Peyer's patch (tissue), 4 donors: ENCODE measurements at regions not wholly inside any gene's neighbourhood (a gene's known extent, or its start where the extent isn't known, plus 50 kb on each side); places are given as distances from the start of the nearest gene placed in this dataset.

Source experiments
- POLR2A ChIP-seq, 2 donors: fragments of 450-650 bp; IDR thresholded peaks; one replicate each; pipeline ENCODE4 v1.5.1; 2017; ENCODE audit warnings: antibody characterized with exemption in 2 of 2, mild to moderate bottlenecking in 2 of 2, moderate library complexity in 2 of 2
- TF ChIP-seq, protein P1 (sequence below), 6 experiments: fragments of 450-650 bp in 4 of 6; fragments of 200-600 bp in 2 of 6; sonication (generic) in 1 of 6; IDR thresholded peaks; one replicate each; pipeline ENCODE4 v1.5.1; 2017 to 2019; ENCODE audit warnings: antibody characterized with exemption in 6 of 6, mild to moderate bottlenecking in 3 of 6, moderate library complexity in 1 of 6

DNA sequence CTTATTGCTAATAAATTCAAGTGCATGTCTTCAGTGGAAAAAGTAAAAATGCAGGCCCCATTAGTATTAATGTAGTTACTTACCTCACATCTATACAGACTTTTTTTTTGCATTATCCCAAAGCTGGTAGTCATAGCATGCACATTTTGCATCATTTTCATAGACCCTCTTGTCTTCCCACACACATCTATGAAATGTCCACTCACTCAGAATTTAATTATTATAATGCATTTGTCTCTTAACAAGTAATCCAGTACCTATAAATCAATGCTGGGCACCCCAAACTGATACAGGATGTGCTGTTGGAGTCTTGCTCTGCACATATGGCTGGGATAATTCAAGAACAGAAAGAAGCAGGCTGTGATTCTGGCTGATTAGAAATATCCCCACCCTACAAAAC is 370.4 kb upstream of the FAT3 start:
- TF ChIP-seq, protein P1, sequence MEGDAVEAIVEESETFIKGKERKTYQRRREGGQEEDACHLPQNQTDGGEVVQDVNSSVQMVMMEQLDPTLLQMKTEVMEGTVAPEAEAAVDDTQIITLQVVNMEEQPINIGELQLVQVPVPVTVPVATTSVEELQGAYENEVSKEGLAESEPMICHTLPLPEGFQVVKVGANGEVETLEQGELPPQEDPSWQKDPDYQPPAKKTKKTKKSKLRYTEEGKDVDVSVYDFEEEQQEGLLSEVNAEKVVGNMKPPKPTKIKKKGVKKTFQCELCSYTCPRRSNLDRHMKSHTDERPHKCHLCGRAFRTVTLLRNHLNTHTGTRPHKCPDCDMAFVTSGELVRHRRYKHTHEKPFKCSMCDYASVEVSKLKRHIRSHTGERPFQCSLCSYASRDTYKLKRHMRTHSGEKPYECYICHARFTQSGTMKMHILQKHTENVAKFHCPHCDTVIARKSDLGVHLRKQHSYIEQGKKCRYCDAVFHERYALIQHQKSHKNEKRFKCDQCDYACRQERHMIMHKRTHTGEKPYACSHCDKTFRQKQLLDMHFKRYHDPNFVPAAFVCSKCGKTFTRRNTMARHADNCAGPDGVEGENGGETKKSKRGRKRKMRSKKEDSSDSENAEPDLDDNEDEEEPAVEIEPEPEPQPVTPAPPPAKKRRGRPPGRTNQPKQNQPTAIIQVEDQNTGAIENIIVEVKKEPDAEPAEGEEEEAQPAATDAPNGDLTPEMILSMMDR (IDR thresholded peaks at IDR 0.05) = no peak
- TF ChIP-seq POLR2A (IDR thresholded peaks at IDR 0.05) = no peak
